Neural progenitor cell (in vitro differentiated cells): ENCODE measurements at regions not wholly inside any gene's neighbourhood (a gene's known extent, or its start where the extent isn't known, plus 50 kb on each side); places are given as distances from the start of the nearest gene placed in this dataset.

Experiments
- DNase-seq: peaks from one replicate; pipeline ENCODE4 v3.0.0-alpha.2; 2016; ENCODE audit warnings: low spot score
- H2AFZ ChIP-seq: fragments of 200-600 bp; sonication (generic); replicated peaks from 2 replicates; pipeline ENCODE4 v1.6.1; 2016; ENCODE audit warnings: antibody characterized with exemption
- H3F3A ChIP-seq: fragments of 200-600 bp; sonication (generic); 2 replicates; pipeline ENCODE4 v1.6.1; 2016; ENCODE audit warnings: antibody characterized with exemption, low read depth
- H3K27ac ChIP-seq: fragments of 200-600 bp; sonication (generic); 2 replicates; pipeline ENCODE4 v1.5.1; 2016; ENCODE audit warnings: mild to moderate bottlenecking
- H3K27me3 ChIP-seq: fragments of 200-600 bp; sonication (generic); 2 replicates; pipeline ENCODE4 v1.6.1; 2016; ENCODE audit warnings: mild to moderate bottlenecking, moderate library complexity
- H3K36me3 ChIP-seq: fragments of 200-600 bp; sonication (generic); 2 replicates; pipeline ENCODE4 v1.5.1; 2016
- H3K4me1 ChIP-seq: fragments of 200-600 bp; sonication (generic); 2 replicates; pipeline ENCODE4 v1.6.1; 2016; ENCODE audit warnings: mixed run types
- H3K4me2 ChIP-seq: fragments of 200-600 bp; sonication (generic); 2 replicates; pipeline ENCODE4 v1.6.1; 2016
- H3K4me3 ChIP-seq: fragments of 200-600 bp; sonication (generic); 2 replicates; pipeline ENCODE4 v1.5.1; 2016
- H3K79me2 ChIP-seq: fragments of 200-600 bp; sonication (generic); 2 replicates; pipeline ENCODE4 v1.6.1; 2016; ENCODE audit warnings: low read depth
- H3K9ac ChIP-seq: fragments of 200-600 bp; sonication (generic); 2 replicates; pipeline ENCODE4 v1.6.1; 2016
- H3K9me3 ChIP-seq: fragments of 200-600 bp; sonication (generic); 2 replicates; pipeline ENCODE4 v1.5.1; 2016; ENCODE audit warnings: low read depth
- H4K20me1 ChIP-seq: fragments of 200-600 bp; sonication (generic); 2 replicates; pipeline ENCODE4 v1.6.1; 2016; ENCODE audit warnings: low read depth
- H3K27ac Mint-ChIP-seq: 3 replicates; pipeline ENCODE4 v1.8.0; 2021; ENCODE audit warnings: mixed read lengths
- H3K27me3 Mint-ChIP-seq: 2 replicates; pipeline ENCODE4 v1.8.0; 2022; ENCODE audit warnings: low read depth, mild to moderate bottlenecking, inconsistent platforms, moderate library complexity, mixed read lengths; ENCODE audit not compliant: insufficient read depth
- H3K36me3 Mint-ChIP-seq: 3 replicates; pipeline ENCODE4 v1.8.0; 2021; ENCODE audit warnings: mixed read lengths
- H3K4me1 Mint-ChIP-seq: 3 replicates; pipeline ENCODE4 v1.8.0; 2021; ENCODE audit warnings: mixed read lengths
- H3K4me3 Mint-ChIP-seq: 3 replicates; pipeline ENCODE4 v1.8.0; 2021; ENCODE audit warnings: mild to moderate bottlenecking, moderate library complexity, mixed read lengths
- H3K9me3 Mint-ChIP-seq: 3 replicates; pipeline ENCODE4 v1.8.0; 2020; ENCODE audit warnings: mixed read lengths
- EZH2 ChIP-seq: fragments of 200-600 bp; sonication (generic); IDR thresholded peaks from 2 replicates; pipeline ENCODE4 v1.6.1; 2017; ENCODE audit warnings: antibody characterized with exemption, mild to moderate bottlenecking, moderate library complexity
- EZH2phosphoT487 ChIP-seq: fragments of 200-600 bp; sonication (generic); IDR thresholded peaks from 2 replicates; pipeline ENCODE4 v1.6.1; 2017; ENCODE audit warnings: antibody characterized with exemption
- TF ChIP-seq, protein P1 (sequence below): fragments of 200-600 bp; sonication (generic); IDR thresholded peaks from 2 replicates; pipeline ENCODE4 v1.5.1; 2017; ENCODE audit warnings: antibody characterized with exemption, mild to moderate bottlenecking

DNA sequence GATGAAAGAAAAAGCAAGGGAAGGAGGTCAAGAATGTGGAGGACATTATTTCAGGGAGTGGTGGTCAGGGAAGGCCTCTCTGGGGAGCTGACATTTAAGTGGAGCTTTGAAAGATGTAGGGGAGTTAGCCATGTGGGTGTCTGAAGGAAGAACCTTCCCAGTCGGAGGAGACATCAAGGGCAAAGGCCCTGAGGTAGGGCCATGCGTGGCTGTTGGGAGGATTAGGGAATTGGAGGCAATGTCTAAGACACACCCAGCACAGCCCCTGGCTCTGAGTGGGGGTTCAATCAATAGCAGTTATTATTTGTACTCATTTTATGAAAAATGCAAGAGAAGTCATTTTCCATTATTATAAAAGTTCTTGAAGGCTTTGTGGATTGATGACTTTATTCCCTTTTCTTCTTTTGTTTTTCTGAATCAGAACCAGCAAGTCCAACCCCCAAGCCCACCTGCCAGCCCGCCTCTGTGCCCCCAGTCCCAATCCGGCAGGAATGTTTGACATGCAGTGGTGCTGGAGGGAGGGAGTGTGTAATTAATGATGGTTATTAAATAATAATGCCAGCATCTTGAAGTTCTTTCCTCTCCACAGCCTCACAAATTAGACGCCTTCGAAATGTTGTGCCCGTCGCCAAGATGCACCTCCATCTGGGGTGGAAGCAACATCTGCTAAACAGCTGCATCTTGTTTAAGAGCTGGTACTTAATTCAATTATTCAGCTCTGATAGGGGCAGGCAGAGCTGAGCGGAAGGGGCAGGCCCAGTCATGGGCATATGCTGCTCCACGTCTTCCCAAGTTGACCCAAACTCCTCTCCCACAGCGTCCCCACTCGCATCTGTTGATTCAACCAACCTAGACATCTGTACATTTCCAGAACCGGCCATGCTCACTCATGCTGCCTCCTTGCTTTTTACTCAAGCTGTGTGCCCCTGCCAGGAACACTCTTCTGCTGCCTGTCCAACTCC lies 81.3 kb upstream of the SIRPA start:
- no peaks in the 10 kb centered on the region for H3K79me2 ChIP-seq
- no peak for DNase-seq
- Mint-ChIP-seq H3K9me3 (no peaks in the 10 kb centered on the region), H3K27ac (peak overlapping the region; percentile 16), H3K4me1 (peaks cover 56% of the 10 kb centered on the region), H3K36me3 (no peaks in the 10 kb centered on the region), H3K4me3 (peak overlapping the region; percentile 1), H3K27me3 (peaks cover 2% of the 10 kb centered on the region)
- no peak for TF ChIP-seq EZH2phosphoT487
- no peak for TF ChIP-seq EZH2
- TF ChIP-seq, protein P1, sequence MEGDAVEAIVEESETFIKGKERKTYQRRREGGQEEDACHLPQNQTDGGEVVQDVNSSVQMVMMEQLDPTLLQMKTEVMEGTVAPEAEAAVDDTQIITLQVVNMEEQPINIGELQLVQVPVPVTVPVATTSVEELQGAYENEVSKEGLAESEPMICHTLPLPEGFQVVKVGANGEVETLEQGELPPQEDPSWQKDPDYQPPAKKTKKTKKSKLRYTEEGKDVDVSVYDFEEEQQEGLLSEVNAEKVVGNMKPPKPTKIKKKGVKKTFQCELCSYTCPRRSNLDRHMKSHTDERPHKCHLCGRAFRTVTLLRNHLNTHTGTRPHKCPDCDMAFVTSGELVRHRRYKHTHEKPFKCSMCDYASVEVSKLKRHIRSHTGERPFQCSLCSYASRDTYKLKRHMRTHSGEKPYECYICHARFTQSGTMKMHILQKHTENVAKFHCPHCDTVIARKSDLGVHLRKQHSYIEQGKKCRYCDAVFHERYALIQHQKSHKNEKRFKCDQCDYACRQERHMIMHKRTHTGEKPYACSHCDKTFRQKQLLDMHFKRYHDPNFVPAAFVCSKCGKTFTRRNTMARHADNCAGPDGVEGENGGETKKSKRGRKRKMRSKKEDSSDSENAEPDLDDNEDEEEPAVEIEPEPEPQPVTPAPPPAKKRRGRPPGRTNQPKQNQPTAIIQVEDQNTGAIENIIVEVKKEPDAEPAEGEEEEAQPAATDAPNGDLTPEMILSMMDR: no peak
- H4K20me1 ChIP-seq: no peaks in the 10 kb centered on the region
- no peak overlapping the region for H2AFZ ChIP-seq
- H3K27ac ChIP-seq: no peak overlapping the region
- no peak overlapping the region for H3K9ac ChIP-seq
- H3K4me2 ChIP-seq: no peak overlapping the region
- no peak overlapping the region for H3K4me3 ChIP-seq
- no peaks in the 10 kb centered on the region for H3K36me3 ChIP-seq
- peaks cover 43% of the 10 kb centered on the region for H3K4me1 ChIP-seq
- peaks cover 11% of the 10 kb centered on the region for H3F3A ChIP-seq
- no peaks in the 10 kb centered on the region for H3K9me3 ChIP-seq
- no peaks in the 10 kb centered on the region for H3K27me3 ChIP-seq

DNA sequence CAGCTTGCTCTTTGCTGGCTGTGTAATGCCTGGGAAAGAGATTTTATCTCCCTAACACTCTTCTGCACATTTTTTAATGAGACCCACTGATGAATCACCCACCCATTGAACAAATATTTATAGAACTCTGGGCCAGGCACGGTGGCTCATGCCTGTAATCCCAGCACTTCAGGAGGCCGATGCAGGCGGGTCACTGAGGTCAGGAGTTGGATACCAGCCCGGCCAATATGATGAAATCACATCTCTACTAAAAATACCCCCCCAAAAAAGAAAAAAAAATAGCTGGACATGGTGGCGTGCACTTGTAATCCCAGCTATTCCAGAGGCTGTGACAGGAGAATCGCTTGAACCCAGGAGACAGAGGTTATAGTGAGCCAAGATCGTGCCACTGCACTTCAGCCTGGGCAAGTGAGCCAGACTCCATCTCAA lies 82.1 kb upstream of the SIRPA start:
- H3K27ac Mint-ChIP-seq: no peak overlapping the region
- H3K4me1 Mint-ChIP-seq: peaks cover 49% of the 10 kb centered on the region
- Histone ChIP-seq H3K4me3 (no peak overlapping the region), H3K4me1 (peaks cover 36% of the 10 kb centered on the region), H3K27ac (no peak overlapping the region), H4K20me1 (no peaks in the 10 kb centered on the region), H3K9ac (no peak overlapping the region), H3K4me2 (no peak overlapping the region), H3K79me2 (no peaks in the 10 kb centered on the region), H3K27me3 (no peaks in the 10 kb centered on the region), H3K9me3 (no peaks in the 10 kb centered on the region), H3F3A (peaks cover 11% of the 10 kb centered on the region), H2AFZ (no peak overlapping the region), H3K36me3 (no peaks in the 10 kb centered on the region)
- H3K4me3 Mint-ChIP-seq: peak overlapping the region; percentile 1
- DNase-seq: no peak
- H3K27me3 Mint-ChIP-seq: peaks cover 2% of the 10 kb centered on the region
- no peaks in the 10 kb centered on the region for H3K36me3 Mint-ChIP-seq
- TF ChIP-seq, protein P1: no peak
- TF ChIP-seq EZH2: no peak
- TF ChIP-seq EZH2phosphoT487: no peak
- no peaks in the 10 kb centered on the region for H3K9me3 Mint-ChIP-seq

DNA sequence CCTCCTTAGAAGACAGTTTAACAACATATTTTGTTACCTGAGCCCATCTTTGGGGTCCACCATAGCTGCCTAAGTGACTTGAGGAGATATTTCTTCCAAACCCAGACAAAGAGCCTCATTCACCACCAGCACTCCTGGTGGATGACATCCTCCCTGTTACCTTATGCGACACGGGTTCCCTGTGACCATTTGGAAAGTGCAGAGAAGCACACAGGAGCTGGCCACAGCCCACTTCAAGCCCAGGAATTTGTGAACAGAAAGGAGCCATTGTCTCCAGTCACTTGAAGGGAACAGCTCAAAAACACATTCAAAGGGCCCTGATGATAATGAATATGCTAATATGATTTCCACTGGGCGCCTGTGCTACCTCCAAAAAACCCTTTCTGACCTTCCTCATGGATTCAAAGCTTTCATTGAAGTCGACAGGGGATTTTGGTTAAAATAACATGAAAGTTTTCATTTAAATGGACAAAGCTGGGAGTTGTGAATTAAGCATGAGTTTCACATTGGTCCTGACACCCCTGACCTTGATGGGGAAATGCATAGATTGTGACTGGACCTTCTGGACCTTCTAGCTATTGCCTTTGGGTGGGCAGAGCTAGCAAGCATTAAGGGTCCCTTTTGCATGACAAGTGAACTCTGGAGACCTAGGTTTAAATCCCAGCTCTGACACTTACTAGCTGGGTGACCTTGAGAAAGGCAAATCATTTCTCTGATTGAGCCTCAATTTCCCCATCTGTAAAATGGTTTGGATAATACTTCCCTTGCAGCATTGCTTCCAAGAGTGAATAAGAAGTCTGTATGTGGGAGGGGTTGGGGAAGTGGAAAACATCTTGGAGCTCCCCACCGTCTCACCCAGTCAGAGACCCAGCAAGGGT lies 83.3 kb upstream of the SIRPA start:
- Histone ChIP-seq H3K27me3 (no peaks in the 10 kb centered on the region), H3K9me3 (no peaks in the 10 kb centered on the region), H3K9ac (no peak overlapping the region), H4K20me1 (no peaks in the 10 kb centered on the region), H3K27ac (no peak overlapping the region), H3K36me3 (no peaks in the 10 kb centered on the region), H3K4me3 (no peak overlapping the region), H3K4me1 (peaks cover 25% of the 10 kb centered on the region), H3K4me2 (peak overlapping the region; percentile 53), H3K79me2 (no peaks in the 10 kb centered on the region), H3F3A (peaks cover 6% of the 10 kb centered on the region), H2AFZ (peak overlapping the region; percentile 27)
- H3K27ac Mint-ChIP-seq: peak overlapping the region; percentile 89
- H3K4me3 Mint-ChIP-seq: peak overlapping the region; percentile 4
- DNase-seq: peak; percentile 69
- no peaks in the 10 kb centered on the region for H3K36me3 Mint-ChIP-seq
- H3K4me1 Mint-ChIP-seq: peaks cover 44% of the 10 kb centered on the region
- peaks cover 2% of the 10 kb centered on the region for H3K27me3 Mint-ChIP-seq
- H3K9me3 Mint-ChIP-seq: no peaks in the 10 kb centered on the region
- TF ChIP-seq EZH2: no peak
- TF ChIP-seq EZH2phosphoT487: no peak
- TF ChIP-seq, protein P1: no peak
